Stimulated activated CD8-positive, alpha-beta memory T cell treated with anti-CD3 and anti-CD28 coated beads, Interleukin-12 subunit alpha, Interleukin-12 subunit beta, amount 100 ng/mL, for 24 hours (primary cell): ENCODE measurements at regions not wholly inside any gene's neighbourhood (a gene's known extent, or its start where the extent isn't known, plus 50 kb on each side); places are given as distances from the start of the nearest gene placed in this dataset.

ENCODE experiments used
- DNase-seq: peaks from one replicate; pipeline ENCODE4 v3.0.0-alpha.2; 2020; ENCODE audit errors: extremely low read depth

GRCh38 chr20:52267418-52267817, 75.8 kb upstream of the ZFP64 start:
- DNase-seq, result no peak

DNA sequence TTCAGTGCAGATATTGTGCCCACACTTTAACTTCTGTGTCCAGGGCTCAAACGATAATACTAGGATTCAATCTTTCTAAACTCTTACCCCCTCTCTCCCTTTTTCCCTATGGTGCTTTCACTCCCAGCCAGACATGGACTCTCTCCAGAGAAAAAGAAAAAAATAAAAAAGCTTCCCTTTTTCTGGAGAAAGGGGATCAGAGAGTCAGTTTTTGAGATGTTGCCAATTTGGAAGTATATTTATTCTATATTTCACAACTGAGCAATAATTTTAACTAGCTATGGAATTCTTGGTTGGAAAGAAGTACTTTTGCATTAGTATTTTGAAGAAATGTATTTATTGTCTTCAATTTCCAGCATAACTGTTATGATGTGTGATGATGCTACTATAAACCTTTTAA, 72.2 kb upstream of the ZFP64 start:
- DNase-seq, result no peak

- DNase-seq, result no peak
Measured at GRCh38 chr20:52261792-52262191, 70.2 kb upstream of the ZFP64 start.

GRCh38 chr20:52259295-52259694, 67.7 kb upstream of the ZFP64 start:
- DNase-seq, result no peak

DNA sequence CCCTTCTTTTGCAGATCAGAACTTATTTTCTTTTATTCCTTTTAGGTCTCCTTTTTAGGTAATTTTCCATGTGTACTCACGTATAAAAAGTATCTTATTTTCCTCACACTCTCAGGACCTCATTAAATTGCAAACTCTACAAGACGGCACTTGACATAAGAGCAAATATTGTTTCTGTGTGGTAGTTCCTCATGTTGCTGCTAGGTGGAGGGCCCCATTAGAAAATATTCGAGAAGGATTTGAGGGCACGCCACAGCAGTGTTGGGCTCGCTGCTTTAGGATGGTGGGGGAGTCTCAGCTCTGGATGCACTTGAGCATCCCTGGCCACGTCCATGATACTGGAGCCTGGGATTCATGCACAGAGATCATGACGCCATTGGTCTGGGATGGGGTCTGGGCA, 64.9 kb upstream of the ZFP64 start:
- DNase-seq, result no peak

GRCh38 chr20:52252664-52253063, 61.1 kb upstream of the ZFP64 start:
- DNase-seq, result no peak

- no peak for DNase-seq
Measured at GRCh38 chr20:52251827-52252226, 60.2 kb upstream of the ZFP64 start.

DNA sequence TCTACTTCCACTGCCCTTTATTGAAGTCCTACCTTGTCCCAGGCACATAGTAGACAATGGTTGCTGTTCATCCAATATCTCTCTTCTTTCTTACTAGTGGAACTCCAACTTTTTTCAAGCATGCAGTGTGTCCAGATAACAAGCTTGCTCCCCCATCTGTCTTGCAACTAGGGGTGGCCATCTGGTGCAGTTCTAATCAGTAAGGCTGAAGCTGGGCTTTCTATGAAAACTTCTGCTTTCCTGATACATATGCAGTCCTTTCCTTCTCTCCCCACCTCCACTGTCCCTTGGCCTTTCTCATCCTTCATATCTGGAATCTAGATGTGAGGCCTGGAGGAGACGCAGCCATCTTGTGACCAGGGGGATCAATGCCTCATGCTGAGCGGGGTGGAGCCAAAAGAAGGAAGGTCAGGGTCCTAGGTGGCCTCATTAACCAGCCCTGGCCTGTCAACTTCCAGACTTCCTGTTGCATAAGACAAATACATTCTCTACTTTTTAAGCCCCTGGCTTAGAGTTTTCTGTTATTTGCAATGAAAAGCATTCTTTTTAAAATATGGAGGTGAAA, 59.6 kb upstream of the ZFP64 start:
- no peak for DNase-seq

DNA sequence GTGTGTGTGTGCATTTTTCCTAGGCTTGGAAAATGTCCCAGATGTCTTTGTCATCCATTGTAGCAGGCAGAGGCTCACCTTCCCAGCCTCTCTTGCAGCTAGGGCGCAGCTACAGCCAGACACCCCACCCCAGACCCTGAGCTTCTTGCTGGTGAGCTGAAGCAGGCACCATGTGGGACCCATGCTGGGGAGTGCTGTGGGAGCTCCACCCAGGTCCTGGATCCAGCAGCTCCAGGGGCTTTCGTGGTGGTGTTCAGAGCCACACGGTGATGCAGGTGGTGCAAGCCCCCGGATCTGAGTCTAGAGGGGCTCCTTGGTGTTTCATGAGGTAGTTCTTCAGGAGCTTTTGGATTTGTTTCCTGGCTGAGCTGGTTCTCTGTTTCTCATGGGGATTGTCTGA, 56.0 kb upstream of the ZFP64 start:
- DNase-seq, result no peak

GRCh38 chr20:52246366-52246765, 54.8 kb upstream of the ZFP64 start:
- DNase-seq, result no peak

DNA sequence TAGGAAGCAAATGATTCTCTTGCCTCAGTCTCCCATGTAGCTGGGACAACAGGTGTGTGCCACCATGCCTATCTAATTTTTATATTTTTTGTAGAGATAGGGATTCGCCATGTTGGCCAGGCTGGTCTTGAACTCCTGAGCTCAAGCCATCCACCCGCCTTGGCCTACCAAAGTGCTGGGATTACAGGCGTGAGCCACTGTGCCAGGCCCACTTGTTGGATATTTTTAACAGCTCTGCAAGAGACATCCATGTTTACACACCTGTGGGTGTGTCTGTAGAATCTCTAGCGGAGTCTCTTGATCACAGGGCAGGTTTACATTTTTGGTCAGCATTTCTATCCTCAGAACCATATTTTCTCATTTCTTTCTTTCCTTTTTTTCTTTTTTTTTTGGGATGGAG, 53.1 kb upstream of the ZFP64 start:
- no peak for DNase-seq

- no peak for DNase-seq
Measured at GRCh38 chr20:52242237-52243230, 51.0 kb upstream of the ZFP64 start.
